HepG2 (cell line): ENCODE measurements at regions not wholly inside any gene's neighbourhood (a gene's known extent, or its start where the extent isn't known, plus 50 kb on each side); places are given as distances from the start of the nearest gene placed in this dataset.

Source experiments
- RFXANK ChIP-seq: IDR thresholded peaks from 2 replicates; pipeline ENCODE4 v1.6.1; 2016
- TBX2 ChIP-seq: sonication (generic); formaldehyde crosslinking; IDR thresholded peaks from 2 replicates; pipeline ENCODE4 v1.5.0; 2020; ENCODE audit warnings: missing genetic modification reagents, mild to moderate bottlenecking, borderline replicate concordance
- ZBTB20 ChIP-seq: sonication (generic); formaldehyde crosslinking; IDR thresholded peaks from 2 replicates; pipeline ENCODE4 v1.8.1; 2023; ENCODE audit warnings: missing genetic modification reagents, low read depth, mild to moderate bottlenecking, borderline replicate concordance
- ZFP90 ChIP-seq: sonication (generic); formaldehyde crosslinking; IDR thresholded peaks from 2 replicates; pipeline ENCODE4 v1.8.0; 2022; ENCODE audit warnings: missing genetic modification reagents, mild to moderate bottlenecking, inconsistent platforms, borderline replicate concordance
- ZIK1 ChIP-seq: sonication (generic); formaldehyde crosslinking; IDR thresholded peaks from 2 replicates; pipeline ENCODE4 v1.5.0; 2020; ENCODE audit warnings: mild to moderate bottlenecking, low read depth, missing genetic modification reagents, borderline replicate concordance
- ZNF121 ChIP-seq: sonication (generic); formaldehyde crosslinking; IDR thresholded peaks from 2 replicates; pipeline ENCODE4 v1.5.0; 2020; ENCODE audit warnings: mild to moderate bottlenecking, missing genetic modification reagents
- ZNF672 ChIP-seq: sonication (generic); formaldehyde crosslinking; IDR thresholded peaks from 2 replicates; pipeline ENCODE4 v1.8.1; 2022; ENCODE audit warnings: missing genetic modification reagents
- ZNF772 ChIP-seq: sonication (generic); formaldehyde crosslinking; IDR thresholded peaks from 2 replicates; pipeline ENCODE4 v1.5.0; 2020; ENCODE audit warnings: mild to moderate bottlenecking, missing genetic modification reagents
- ZSCAN20 ChIP-seq: sonication (generic); formaldehyde crosslinking; IDR thresholded peaks from 2 replicates; pipeline ENCODE4 v1.4.0; 2020; ENCODE audit warnings: missing genetic modification reagents, mild to moderate bottlenecking, borderline replicate concordance
- TF ChIP-seq, protein P1 (sequence below): sonication (generic); formaldehyde crosslinking; IDR thresholded peaks from 2 replicates; pipeline ENCODE4 v1.4.0; 2020; ENCODE audit warnings: mild to moderate bottlenecking, missing genetic modification reagents
- TF ChIP-seq, protein P2 (sequence below): IDR thresholded peaks from 2 replicates; pipeline ENCODE4 v1.6.1; 2012; ENCODE audit warnings: low read depth, low read length, improper control_type of control experiment
- TF ChIP-seq, protein P3 (sequence below): sonication (generic); formaldehyde crosslinking; IDR thresholded peaks from one replicate; pipeline ENCODE4 v1.5.1; 2020; ENCODE audit warnings: mild to moderate bottlenecking, missing genetic modification reagents; ENCODE audit errors: not compliant biosample characterization
- TF ChIP-seq, protein P4 (sequence below): sonication (generic); formaldehyde crosslinking; IDR thresholded peaks from 2 replicates; pipeline ENCODE4 v1.5.1; 2020; ENCODE audit warnings: mild to moderate bottlenecking, missing genetic modification reagents, moderate library complexity

DNA sequence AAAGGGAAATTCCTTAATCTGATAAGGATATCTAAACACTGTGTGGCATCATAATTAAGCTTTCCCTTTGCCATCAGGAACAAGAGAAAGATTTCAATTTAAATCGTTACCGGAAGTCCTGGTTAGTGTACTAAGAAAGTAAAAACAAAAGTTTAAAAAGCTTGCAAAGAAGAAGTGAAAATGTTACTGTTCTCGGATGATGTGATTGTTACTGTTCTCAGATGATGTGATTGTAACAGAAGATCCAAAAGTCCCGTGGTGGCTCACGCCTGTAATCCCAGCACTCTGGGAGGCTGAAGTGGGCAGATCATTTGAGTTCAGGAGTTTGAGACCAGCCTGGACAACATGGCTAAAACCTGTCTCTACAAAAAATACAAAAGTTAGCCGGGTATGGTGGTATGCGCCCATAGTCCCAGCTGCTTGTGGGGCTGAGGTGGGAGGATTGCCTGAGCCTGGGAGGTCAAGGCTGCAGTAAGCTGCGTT is 62.5 kb downstream of the RGS12 start (continued):
- TF ChIP-seq, protein P1, sequence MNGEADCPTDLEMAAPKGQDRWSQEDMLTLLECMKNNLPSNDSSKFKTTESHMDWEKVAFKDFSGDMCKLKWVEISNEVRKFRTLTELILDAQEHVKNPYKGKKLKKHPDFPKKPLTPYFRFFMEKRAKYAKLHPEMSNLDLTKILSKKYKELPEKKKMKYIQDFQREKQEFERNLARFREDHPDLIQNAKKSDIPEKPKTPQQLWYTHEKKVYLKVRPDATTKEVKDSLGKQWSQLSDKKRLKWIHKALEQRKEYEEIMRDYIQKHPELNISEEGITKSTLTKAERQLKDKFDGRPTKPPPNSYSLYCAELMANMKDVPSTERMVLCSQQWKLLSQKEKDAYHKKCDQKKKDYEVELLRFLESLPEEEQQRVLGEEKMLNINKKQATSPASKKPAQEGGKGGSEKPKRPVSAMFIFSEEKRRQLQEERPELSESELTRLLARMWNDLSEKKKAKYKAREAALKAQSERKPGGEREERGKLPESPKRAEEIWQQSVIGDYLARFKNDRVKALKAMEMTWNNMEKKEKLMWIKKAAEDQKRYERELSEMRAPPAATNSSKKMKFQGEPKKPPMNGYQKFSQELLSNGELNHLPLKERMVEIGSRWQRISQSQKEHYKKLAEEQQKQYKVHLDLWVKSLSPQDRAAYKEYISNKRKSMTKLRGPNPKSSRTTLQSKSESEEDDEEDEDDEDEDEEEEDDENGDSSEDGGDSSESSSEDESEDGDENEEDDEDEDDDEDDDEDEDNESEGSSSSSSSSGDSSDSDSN = no peak
- no peak for TF ChIP-seq ZFP90 (CRISPR knock-in tag)
- TF ChIP-seq ZNF121 (CRISPR knock-in tag) = no peak
- no peak for TF ChIP-seq ZIK1
- TF ChIP-seq, protein P2, sequence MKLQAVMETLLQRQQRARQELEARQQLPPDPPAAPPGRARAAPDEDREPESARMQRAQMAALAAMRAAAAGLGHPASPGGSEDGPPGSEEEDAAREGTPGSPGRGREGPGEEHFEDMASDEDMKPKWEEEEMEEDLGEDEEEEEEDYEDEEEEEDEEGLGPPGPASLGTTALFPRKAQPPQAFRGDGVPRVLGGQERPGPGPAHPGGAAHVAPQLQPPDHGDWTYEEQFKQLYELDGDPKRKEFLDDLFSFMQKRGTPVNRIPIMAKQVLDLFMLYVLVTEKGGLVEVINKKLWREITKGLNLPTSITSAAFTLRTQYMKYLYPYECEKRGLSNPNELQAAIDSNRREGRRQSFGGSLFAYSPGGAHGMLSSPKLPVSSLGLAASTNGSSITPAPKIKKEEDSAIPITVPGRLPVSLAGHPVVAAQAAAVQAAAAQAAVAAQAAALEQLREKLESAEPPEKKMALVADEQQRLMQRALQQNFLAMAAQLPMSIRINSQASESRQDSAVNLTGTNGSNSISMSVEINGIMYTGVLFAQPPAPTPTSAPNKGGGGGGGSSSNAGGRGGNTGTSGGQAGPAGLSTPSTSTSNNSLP = no peak
- TF ChIP-seq TBX2 (CRISPR knock-in tag) = no peak
- TF ChIP-seq ZBTB20 (CRISPR knock-in tag) = no peak
- TF ChIP-seq, protein P3, sequence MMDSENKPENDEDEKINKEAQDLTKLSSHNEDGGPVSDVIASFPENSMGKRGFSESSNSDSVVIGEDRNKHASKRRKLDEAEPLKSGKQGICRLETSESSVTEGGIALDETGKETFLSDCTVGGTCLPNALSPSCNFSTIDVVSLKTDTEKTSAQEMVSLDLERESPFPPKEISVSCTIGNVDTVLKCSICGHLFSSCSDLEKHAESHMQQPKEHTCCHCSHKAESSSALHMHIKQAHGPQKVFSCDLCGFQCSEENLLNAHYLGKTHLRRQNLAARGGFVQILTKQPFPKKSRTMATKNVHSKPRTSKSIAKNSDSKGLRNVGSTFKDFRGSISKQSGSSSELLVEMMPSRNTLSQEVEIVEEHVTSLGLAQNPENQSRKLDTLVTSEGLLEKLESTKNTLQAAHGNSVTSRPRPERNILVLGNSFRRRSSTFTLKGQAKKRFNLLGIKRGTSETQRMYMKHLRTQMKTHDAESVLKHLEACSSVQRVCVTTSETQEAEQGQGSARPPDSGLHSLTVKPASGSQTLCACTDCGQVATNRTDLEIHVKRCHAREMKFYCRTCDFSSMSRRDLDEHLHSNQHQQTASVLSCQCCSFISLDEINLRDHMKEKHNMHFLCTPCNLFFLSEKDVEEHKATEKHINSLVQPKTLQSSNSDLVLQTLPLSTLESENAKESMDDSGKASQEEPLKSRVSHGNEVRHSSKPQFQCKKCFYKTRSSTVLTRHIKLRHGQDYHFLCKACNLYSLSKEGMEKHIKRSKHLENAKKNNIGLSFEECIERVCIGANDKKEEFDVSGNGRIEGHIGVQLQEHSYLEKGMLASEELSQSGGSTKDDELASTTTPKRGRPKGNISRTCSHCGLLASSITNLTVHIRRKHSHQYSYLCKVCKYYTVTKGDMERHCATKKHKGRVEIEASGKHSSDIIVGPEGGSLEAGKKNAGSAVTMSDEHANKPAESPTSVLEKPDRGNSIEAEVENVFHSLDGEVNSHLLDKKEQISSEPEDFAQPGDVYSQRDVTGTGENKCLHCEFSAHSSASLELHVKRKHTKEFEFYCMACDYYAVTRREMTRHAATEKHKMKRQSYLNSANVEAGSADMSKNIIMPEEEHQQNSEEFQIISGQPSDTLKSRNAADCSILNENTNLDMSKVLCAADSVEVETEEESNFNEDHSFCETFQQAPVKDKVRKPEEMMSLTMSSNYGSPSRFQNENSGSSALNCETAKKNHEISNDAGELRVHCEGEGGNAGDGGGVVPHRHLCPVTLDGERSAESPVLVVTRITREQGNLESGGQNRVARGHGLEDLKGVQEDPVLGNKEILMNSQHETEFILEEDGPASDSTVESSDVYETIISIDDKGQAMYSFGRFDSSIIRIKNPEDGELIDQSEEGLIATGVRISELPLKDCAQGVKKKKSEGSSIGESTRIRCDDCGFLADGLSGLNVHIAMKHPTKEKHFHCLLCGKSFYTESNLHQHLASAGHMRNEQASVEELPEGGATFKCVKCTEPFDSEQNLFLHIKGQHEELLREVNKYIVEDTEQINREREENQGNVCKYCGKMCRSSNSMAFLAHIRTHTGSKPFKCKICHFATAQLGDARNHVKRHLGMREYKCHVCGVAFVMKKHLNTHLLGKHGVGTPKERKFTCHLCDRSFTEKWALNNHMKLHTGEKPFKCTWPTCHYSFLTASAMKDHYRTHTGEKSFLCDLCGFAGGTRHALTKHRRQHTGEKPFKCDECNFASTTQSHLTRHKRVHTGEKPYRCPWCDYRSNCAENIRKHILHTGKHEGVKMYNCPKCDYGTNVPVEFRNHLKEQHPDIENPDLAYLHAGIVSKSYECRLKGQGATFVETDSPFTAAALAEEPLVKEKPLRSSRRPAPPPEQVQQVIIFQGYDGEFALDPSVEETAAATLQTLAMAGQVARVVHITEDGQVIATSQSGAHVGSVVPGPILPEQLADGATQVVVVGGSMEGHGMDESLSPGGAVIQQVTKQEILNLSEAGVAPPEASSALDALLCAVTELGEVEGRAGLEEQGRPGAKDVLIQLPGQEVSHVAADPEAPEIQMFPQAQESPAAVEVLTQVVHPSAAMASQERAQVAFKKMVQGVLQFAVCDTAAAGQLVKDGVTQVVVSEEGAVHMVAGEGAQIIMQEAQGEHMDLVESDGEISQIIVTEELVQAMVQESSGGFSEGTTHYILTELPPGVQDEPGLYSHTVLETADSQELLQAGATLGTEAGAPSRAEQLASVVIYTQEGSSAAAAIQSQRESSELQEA = no peak
- no peak for TF ChIP-seq ZNF772 (CRISPR knock-in tag)
- TF ChIP-seq RFXANK = no peak
- TF ChIP-seq ZSCAN20 (CRISPR knock-in tag) = no peak
- no peak for TF ChIP-seq ZNF672 (CRISPR knock-in tag)
- TF ChIP-seq, protein P4, sequence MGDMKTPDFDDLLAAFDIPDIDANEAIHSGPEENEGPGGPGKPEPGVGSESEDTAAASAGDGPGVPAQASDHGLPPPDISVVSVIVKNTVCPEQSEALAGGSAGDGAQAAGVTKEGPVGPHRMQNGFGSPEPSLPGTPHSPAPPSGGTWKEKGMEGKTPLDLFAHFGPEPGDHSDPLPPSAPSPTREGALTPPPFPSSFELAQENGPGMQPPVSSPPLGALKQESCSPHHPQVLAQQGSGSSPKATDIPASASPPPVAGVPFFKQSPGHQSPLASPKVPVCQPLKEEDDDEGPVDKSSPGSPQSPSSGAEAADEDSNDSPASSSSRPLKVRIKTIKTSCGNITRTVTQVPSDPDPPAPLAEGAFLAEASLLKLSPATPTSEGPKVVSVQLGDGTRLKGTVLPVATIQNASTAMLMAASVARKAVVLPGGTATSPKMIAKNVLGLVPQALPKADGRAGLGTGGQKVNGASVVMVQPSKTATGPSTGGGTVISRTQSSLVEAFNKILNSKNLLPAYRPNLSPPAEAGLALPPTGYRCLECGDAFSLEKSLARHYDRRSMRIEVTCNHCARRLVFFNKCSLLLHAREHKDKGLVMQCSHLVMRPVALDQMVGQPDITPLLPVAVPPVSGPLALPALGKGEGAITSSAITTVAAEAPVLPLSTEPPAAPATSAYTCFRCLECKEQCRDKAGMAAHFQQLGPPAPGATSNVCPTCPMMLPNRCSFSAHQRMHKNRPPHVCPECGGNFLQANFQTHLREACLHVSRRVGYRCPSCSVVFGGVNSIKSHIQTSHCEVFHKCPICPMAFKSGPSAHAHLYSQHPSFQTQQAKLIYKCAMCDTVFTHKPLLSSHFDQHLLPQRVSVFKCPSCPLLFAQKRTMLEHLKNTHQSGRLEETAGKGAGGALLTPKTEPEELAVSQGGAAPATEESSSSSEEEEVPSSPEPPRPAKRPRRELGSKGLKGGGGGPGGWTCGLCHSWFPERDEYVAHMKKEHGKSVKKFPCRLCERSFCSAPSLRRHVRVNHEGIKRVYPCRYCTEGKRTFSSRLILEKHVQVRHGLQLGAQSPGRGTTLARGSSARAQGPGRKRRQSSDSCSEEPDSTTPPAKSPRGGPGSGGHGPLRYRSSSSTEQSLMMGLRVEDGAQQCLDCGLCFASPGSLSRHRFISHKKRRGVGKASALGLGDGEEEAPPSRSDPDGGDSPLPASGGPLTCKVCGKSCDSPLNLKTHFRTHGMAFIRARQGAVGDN (CRISPR knock-in tag) = peak; percentile 33; the same call in 1 of the 2 replicates
